Kidney tubule cell (primary cell): ENCODE measurements at regions not wholly inside any gene's neighbourhood (a gene's known extent, or its start where the extent isn't known, plus 50 kb on each side); places are given as distances from the start of the nearest gene placed in this dataset.
"Not testable (repeated sequence)": the region's sequence is repeated elsewhere in the genome, so short reads cannot be mapped to it uniquely, and the experiment has no call there.

Experiments used
- DNase-seq: peaks from one replicate; pipeline ENCODE4 v3.0.0-alpha.2; 2018; ENCODE audit warnings: low spot score

DNA sequence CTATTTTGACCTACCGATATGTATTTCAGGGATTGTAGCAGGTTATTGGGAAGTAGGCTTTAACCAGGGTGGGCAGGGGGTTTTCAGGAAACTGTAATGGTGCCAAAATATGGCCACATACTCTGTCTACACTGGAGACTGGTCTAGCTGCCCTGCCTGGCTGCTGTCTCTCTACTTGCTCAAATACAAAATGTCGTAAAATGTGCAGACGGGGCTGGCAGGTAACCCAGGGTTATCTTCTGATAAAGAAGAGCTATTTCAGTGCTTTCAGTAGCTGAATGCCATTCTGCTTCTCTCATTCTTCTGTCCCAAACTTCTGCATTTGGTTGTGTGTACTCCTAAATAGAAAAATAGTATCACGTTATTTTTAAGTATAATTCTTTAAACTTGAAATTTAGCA is 616.2 kb downstream of the EPM2A start:
- no peak for DNase-seq

DNA sequence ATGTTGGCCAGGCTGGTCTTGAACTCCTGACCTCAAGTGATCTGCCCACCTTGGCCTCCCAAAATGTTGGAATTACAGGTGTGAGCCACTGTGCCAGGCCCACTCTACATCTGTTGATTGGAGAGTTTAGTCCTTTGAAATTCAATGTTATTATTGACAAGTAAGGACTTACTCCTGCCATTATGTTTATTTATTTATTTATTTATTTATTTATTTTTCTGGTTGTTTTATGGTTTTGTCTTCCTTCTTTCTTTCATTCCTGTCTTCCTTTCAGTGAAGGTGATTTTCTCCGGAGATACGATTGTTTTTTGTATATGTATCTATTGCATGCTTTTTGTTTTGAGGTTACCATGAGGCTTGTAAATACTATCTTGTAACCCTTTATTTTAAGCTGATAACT is 602.6 kb downstream of the EPM2A start:
- DNase-seq, result no peak

DNA sequence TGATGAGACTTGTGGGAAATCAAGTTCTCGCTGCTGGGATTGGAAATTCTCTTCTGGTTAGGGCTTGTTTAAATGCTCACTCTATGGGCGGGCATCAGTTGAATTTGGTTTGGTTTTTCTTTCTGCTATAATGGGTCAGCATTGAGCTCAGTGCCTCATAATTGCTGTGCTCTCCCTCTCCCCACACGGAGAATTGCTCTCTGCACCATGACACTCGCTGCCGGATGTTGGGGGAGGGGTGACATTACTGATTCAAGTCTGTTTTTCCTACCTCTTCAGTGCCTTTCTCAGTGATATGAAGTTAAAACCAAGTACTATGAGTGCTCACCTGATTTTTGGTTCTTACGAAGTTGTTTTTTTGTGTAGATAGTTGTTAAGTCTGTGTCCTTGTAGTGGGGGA is 599.6 kb downstream of the EPM2A start:
- DNase-seq, result no peak

DNA sequence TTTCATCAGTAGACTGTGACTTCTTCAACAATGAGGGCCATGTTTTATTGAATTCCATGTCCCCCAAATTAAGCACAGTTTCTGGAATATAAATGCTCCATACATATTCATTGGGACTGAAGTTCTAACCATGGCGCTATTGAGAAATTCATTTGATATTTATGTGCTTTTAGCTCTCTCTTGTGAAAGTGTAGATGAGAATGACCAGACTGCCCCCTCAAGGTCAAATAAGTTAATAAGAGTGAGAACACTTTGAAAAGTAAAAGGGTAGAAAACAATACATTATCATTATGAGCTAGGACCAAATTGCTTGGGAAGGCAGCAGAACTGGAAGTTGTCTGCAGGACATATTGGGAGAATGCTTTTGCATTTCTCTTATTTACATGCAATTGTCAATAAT is 597.9 kb downstream of the EPM2A start:
- DNase-seq, result peak; percentile 38

DNA sequence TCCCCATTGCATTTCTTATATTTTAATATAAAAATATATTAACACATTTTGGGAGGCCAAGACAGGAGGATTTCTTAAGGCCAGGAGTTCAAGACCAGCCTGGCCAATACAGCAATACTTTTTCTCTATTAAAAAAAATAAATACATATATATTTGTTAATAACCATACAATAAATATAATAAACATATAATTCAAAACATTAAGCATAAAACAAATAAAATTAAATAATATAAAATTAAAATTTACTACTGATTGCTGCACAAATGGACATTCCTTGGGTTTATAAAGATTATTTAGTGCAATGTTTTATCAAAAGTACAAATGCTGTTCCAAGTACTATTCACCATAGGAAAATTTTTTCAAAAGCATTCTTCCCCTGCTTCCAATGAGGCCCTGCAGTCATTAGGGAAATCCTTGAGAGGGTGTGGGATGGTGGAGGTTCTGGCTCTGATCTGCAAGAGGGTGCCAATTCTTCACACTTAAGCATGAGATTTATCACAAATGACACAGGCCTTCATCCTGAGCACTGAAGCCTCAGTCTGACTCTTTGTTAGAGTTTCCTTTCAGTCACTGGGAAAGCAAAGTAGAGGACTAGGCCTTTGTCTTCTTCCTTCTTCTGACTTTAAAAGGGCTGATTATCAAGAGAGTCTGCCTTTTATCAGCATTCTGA is 596.7 kb downstream of the EPM2A start:
- DNase-seq, result no peak

DNA sequence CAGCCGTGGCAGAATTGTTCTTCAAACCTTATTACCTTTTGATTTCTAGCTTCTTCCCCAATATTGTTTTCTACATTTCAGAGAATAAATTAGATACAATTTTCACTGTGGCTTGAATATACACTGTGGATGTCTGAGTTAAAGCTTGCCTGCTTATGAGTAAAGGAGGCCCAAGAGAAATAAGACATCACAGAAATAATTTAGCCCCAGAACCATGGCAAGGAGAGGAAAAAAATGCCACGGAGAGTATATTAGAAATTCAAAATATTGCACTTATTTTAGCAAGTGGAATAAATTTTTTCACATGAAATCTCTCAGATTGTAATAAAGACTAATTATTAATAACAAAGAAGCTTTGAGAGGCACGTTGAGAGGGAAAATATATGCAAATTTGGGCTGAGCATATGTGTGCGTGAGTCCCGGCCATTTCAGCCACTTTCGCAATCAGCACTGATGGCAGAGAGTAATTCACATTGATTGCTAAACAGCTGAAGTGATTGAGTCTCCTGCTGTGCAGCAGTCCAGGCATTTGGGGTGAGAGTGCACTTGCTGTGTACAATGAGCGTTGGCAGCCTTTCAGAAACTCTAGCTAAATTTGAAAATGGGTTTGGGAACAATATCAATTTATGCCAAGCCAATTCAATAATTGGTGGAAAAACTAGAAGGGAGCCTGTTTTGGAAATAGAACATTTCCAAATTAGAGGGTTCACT is 596.0 kb downstream of the EPM2A start:
- no peak for DNase-seq

DNA sequence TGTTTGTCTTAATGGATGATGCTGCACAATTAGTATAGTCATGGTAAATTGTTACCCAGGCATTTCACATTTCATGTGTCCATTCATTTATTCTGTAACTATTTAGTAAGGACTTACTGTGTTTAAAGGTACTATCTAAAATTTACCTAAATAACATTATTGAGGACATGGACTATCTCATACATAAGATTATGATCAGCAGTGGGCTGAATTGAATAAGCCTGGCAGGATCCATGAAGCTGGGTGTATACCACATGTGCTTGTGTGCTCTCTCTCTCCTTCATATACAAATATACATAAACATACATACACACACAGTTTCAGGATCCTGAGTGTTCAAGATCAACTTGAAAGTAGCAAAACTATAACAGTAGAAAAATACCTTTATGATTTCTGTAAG is 595.4 kb downstream of the EPM2A start:
- DNase-seq, result no peak

DNA sequence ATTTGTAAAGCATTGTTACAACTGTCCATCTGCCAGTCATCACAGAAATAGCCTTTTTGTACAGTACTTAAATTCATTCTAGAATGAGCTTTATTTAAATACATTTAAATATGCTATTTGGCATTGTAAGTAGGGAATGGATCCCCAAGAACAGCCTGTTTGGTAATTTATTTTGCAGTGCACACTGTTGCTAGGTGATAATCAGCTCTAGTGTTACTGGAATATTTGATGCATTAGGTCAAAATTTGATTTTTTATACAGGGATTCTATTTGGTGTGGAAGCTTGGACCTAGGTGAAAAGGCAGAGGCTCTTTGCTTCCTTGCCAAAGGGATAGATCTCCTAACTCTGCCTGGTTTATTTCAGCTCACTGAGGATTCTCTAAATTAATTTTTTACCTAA is 593.7 kb downstream of the EPM2A start:
- no peak for DNase-seq

DNA sequence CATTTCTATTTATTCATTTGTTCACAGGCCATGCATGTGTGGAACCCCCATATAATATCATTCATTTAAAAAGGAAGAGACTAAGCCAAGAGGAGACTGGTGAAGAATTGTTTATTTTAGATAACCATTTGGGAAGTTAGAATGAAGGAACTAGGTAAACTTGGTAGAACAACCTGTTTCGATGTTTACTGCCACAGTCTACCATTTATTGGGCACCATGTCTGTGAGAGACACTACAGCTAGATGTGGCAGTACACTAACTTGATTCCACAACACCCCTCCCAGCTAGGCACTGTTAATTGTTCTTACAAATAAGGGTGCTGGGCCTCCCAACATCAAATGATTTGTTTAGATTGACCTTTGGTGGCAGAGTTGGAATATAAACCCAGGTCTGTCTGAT is 592.4 kb downstream of the EPM2A start:
- DNase-seq, result no peak

DNA sequence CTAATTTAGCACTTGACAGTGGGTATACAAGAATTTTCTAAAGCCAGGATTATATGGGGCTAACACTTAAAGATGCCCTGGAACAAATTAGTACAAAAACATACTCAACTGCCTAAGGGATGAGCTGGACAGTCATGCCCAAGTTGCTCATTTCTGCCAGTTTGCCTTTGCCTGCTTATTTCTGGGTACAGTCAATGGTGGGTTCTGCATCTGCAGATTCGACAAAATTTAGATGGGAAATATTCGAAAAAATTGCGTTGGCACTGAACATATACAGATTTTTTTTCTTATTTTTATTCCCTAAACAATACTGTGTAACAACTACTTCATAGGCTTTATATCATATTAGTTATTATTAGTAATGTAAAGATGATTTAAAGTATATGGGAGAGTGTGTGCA is 591.9 kb downstream of the EPM2A start:
- DNase-seq, result no peak

DNA sequence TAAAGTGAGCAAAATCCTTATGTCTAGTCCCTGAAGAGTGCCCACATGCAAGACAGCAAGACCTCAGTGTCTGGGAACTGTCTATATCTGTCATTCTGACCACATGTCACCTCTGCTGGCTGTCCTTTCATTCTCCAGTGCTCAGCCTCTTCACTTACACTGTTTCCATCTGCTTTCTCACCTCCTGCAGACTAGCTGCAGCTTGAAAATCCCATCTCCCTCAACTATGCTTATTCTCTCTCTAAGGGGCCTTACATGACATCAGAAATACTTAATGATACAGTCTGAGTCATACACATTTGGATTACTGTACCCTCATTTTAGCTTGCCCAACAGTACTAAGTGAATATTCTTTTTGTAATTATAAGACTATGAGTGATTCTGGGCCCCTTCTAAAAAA is 587.8 kb downstream of the EPM2A start:
- peak; percentile 57 for DNase-seq

DNA sequence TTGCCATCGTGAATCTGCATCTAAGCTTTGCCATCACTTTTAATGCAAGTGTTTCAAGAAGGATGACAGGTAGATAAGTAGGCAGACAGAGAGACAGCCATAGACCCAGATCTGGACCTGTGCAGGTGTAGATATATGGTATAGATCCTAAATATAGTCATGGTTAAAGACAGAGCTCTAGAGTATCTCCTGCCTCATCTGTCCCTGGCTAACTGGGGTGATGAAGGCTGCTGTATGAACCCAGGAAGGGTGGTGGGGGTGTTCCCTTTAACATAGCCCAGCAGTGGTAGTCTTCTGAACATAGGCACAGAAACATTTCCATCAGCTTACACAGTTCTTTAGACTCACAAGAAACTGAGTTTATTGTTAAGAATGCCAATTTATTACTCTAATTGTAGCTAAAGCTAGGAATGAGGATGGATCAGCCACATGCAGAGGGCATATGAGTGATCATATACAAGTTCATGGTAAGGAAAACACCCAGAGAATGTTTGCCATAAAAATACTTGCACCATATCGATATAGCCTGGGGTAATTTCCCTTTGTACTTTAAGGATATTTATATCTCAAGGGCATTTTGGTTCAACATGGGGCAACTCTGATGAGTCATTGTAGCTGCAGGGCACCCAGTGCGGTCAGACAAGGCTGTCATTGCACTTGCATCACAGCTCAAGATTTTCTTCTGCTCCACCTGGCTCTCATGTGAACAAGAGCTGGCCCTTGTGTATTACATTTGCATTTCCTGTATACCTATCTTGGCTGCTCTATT is 587.2 kb downstream of the EPM2A start:
- peak; percentile 88 for DNase-seq

DNA sequence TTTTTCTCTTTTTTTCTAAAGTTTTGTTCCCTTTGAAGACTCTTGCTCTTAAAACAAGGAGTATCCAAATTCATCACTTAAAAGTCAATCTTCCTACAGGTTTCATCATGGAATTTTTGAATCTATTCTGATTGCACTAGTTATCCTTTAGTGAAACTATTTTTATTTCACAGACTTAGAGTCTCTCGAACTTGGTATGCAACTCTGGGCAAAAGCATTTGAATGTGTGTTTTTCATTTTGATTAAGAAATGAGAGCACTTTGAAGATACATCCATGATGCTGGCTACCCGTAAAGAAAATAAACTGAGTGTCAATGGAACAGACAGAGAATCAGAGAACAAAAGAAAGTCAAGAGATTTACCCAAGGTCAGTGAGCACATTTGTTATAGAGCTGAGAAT is 586.5 kb downstream of the EPM2A start:
- DNase-seq, result no peak

DNA sequence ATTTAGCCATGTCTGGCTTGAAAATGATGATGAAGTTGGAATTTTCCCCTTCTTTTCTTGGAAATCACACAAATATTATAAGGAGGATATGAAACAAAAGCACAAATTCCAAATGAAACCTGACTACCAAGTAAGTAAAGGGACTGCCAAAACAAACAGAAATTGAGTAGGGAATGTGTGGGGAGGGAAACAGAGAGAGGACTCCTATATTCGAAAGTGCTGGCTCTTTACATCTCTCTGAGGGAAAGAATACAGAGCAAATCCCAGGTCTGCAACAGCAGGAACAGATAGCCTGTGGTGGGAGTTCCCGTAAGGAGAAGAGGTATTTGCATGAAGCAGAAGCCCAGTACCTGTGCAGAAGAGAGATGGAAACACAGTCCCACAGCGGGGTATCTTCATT is 583.7 kb downstream of the EPM2A start:
- no peak for DNase-seq

DNA sequence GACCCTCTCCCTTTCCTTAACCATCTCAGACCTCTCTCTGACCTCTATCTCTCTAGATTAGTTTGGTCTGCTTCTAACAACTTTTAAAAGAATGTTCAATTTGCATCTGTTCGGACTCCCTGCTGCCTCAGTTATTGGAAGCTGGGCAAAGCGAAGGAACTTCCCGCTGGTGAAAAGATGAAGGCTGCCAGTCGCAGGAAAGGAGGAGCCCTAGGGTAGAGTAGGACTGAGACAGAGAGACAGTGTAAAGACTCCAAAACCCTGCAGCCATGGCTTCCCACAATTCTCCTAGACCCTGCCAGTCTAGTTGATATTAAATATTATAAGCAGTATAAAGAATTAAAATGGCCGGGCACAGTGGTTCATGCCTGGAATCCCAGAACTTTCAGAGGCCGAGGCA is 581.8 kb downstream of the EPM2A start:
- DNase-seq, result no peak

DNA sequence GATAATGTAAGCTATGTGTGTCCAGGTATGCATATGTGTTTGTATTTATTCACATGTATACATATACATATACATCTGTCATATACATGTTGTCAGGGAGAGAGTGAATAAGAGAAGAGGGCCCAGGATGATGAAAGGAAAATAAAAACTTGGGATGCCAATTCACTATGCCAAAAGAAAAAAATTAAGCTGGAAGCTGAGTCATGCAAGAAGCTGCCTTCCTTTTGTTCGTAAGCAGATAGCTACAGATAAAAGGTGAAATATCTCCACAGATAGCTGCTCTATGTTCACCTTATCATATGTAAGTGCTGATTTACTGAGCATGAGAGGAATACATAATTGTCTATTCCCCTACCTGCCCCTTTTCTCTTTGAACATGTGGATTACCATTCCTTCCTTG is 579.9 kb downstream of the EPM2A start:
- DNase-seq, result no peak

DNA sequence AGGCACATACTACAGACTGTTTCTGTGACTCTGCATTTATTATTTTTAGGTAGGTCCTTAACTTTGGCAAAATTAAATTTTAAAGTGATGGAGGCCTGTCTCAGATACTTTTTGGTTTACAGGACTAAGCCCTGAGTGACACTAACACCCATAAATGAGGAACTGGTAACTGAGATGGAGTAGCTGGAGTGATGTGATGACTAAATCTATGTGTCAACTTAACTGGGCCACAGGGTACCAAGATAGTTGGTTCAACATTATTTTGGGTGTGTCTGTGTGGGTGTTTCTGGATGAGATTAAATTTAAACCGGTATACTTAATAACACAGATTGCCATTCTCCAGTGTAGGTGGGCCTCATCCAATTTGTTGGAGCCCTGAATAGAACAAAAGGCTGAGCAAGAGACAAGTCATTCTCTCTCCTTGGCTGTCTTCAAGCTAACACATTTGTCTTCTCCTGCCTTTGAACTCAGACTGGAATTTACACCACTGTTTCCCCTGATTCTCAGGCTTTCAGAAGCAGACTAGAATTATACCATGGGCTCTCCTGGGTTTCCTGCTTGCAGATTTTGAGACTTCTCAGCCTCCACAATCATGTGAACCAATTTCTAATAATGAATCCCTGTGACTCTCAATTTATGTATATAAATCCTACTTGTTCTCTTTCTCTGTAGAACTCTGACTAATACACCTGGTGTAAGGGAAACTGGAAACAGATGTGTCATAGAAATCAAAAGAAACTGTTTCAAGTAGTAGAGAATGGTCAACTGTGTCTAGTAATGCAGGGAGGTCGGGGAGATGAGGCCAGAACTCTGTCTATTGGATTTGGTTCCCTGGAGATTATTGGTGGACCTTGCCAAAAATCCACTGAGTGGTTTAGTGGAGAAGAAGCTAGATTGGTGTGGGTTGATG is 579.2 kb downstream of the EPM2A start:
- no peak for DNase-seq

DNA sequence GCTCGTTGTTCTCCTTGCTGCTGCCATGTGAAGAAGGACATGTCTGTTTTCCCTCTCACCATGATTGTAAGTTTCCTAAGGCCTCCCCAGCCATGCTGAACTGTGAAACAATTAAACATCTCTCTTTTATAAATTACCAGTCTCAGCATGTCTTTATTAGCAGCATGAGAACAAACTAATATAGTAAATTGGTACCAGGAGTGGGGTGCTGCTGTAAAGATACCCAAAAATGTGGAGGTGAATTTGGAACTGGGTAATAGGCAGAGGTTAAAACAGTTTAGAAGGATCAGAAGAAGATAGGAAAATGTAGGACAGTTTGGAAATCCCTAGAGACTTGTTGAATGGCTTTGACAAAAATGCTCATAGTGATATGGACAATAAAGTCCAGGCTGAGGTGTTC is 576.7 kb downstream of the EPM2A start:
- not testable (repeated sequence) for DNase-seq

DNA sequence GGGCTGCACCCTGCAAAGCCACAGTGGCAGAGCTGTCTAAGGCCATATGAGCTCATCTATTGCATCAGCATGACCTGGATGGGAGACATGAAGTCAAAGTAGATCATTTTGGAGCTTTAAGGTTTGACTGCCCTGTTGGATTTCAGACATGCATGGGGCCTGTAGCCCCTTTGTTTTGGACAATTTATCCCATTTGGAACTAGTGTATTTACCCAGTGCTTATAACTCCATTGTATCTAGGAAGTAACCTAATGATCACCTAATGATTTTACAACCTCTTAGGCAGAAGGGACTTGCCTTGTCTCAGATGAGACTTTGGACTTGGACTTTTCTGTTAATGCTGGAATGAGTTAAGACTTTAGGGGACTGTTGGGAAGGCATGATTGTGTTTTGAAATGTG is 575.4 kb downstream of the EPM2A start:
- DNase-seq, result no peak

DNA sequence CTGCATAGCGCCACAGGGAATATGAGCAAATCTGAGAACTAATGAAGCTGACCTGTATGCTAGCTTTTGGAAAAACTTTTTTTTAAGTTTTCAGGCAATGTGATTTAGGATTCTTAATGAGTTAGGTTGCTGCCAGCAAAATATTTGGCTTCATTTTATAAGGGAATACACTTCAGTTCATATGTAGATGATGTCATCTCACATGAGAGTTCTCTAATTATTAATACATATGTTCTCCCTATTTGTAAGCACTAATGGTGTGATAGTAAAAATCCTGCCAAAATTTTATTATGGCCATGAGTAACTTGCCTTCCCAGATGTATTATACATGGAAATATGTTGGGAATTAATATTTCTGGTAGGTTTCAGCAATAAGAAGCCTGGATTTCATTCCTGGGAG is 573.8 kb downstream of the EPM2A start:
- no peak for DNase-seq

DNA sequence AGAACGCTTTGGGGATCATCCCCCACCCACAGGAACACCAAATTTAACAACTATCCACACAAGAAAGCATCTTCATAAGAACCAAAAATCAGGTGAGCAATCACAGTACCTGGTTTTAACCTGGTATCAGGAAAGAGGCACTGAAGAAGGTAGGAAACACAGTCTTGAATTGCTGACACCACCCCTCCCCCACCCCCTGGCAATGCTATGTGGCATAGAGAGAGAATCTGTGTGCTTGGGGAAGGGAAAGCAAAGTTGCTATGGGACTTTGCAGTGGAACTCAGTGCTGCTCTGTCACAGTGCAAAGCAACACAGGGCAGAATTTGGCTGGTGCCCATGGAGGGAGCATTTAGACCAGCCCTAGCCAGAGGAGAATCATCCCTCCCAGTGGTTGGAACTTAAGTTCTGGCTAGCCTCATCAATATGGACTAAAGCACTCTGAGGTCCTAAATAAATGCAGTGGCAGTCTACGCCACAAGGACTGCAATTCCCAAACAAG is 565.5 kb downstream of the EPM2A start:
- no peak for DNase-seq

DNA sequence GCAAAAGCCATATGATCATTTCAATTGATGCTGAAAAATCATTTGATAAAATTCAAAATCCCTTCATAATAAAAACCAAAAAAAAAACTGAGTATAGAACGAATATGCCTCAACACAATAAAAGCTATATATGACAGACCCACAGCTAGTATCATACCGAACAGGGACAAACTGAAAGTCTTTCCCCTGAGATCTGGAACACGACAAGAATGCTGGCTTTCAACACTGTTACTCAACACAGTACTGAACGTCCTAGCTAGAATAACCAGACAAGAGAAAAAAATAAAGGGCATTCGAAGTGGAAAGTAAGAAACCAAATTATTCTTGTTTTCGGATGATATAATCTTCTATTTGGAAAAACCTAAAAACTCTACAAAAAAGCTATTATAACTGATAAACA is 559.9 kb downstream of the EPM2A start:
- DNase-seq, result no peak
